ENCODE measurements at regions not wholly inside any gene's neighbourhood (a gene's known extent, or its start where the extent isn't known, plus 50 kb on each side); places are given as distances from the start of the nearest gene placed in this dataset.

DNA sequence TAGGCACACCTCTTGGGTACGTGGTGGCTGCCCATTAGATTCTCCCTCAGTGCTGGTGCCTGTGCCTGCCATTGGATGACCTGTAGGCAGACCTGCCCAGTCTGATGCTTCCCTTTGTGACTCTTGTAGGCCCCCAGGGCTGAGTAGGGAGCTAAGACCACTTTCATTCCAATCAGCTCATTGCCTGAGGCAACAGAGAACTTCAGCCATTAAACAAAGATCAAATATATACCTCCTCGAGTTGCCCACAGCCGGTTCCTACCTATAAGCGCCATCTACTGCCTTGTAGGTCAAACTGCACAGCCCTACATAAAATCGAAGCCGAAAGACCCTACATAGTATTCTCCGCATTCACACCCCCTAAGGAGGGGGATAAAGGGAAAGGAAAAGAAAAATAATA is 184.6 kb downstream of the ETAA1 start (continued):
- TF ChIP-seq, protein P1, sequence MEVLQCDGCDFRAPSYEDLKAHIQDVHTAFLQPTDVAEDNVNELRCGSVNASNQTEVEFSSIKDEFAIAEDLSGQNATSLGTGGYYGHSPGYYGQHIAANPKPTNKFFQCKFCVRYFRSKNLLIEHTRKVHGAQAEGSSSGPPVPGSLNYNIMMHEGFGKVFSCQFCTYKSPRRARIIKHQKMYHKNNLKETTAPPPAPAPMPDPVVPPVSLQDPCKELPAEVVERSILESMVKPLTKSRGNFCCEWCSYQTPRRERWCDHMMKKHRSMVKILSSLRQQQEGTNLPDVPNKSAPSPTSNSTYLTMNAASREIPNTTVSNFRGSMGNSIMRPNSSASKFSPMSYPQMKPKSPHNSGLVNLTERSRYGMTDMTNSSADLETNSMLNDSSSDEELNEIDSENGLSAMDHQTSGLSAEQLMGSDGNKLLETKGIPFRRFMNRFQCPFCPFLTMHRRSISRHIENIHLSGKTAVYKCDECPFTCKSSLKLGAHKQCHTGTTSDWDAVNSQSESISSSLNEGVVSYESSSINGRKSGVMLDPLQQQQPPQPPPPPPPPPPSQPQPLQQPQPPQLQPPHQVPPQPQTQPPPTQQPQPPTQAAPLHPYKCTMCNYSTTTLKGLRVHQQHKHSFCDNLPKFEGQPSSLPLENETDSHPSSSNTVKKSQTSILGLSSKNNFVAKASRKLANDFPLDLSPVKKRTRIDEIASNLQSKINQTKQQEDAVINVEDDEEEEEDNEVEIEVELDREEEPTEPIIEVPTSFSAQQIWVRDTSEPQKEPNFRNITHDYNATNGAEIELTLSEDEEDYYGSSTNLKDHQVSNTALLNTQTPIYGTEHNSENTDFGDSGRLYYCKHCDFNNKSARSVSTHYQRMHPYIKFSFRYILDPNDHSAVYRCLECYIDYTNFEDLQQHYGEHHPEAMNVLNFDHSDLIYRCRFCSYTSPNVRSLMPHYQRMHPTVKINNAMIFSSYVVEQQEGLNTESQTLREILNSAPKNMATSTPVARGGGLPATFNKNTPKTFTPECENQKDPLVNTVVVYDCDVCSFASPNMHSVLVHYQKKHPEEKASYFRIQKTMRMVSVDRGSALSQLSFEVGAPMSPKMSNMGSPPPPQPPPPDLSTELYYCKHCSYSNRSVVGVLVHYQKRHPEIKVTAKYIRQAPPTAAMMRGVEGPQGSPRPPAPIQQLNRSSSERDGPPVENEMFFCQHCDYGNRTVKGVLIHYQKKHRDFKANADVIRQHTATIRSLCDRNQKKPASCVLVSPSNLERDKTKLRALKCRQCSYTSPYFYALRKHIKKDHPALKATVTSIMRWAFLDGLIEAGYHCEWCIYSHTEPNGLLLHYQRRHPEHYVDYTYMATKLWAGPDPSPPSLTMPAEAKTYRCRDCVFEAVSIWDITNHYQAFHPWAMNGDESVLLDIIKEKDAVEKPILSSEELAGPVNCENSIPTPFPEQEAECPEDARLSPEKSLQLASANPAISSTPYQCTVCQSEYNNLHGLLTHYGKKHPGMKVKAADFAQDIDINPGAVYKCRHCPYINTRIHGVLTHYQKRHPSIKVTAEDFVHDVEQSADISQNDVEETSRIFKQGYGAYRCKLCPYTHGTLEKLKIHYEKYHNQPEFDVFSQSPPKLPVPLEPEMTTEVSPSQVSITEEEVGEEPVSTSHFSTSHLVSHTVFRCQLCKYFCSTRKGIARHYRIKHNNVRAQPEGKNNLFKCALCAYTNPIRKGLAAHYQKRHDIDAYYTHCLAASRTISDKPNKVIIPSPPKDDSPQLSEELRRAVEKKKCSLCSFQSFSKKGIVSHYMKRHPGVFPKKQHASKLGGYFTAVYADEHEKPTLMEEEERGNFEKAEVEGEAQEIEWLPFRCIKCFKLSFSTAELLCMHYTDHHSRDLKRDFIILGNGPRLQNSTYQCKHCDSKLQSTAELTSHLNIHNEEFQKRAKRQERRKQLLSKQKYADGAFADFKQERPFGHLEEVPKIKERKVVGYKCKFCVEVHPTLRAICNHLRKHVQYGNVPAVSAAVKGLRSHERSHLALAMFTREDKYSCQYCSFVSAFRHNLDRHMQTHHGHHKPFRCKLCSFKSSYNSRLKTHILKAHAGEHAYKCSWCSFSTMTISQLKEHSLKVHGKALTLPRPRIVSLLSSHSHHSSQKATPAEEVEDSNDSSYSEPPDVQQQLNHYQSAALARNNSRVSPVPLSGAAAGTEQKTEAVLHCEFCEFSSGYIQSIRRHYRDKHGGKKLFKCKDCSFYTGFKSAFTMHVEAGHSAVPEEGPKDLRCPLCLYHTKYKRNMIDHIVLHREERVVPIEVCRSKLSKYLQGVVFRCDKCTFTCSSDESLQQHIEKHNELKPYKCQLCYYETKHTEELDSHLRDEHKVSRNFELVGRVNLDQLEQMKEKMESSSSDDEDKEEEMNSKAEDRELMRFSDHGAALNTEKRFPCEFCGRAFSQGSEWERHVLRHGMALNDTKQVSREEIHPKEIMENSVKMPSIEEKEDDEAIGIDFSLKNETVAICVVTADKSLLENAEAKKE (CRISPR knock-in tag; IDR thresholded peaks at IDR 0.05), result 0 out of 2 replicates have a peak, but pooled peaks have one; percentile 37
- TF ChIP-seq, protein P2, sequence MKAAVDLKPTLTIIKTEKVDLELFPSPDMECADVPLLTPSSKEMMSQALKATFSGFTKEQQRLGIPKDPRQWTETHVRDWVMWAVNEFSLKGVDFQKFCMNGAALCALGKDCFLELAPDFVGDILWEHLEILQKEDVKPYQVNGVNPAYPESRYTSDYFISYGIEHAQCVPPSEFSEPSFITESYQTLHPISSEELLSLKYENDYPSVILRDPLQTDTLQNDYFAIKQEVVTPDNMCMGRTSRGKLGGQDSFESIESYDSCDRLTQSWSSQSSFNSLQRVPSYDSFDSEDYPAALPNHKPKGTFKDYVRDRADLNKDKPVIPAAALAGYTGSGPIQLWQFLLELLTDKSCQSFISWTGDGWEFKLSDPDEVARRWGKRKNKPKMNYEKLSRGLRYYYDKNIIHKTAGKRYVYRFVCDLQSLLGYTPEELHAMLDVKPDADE (IDR thresholded peaks at IDR 0.05), result no peak
- TF ChIP-seq CREB1 (CRISPR knock-in tag; IDR thresholded peaks at IDR 0.05; ENCODE audit: low read depth), result no peak
- no peak for TF ChIP-seq JUNB (IDR thresholded peaks at IDR 0.05; ENCODE audit: unreplicated experiment)

DNA sequence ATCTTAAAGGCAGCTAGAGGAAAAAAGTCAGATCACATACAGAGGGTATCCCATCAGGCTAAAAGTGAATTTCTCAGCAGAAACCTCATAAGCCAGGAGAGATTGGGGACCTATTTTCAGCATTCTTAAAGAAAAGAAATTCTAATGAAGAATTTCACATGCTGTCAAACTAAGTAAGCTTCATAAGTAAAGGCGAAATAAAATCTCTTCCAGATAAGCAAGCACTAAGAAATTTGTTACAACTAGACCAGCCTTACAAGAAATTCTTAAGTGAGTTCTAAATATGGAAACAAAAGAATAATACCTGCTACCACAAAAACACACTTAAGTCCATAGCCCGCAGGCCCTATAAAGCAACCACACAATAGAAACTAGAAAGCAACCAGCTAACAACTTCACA is 186.1 kb downstream of the ETAA1 start:
- no peaks in the 10 kb centered on the region for H3K27me3 ChIP-seq (ENCODE audit: insufficient read depth)
- no peak for TF ChIP-seq JUNB (IDR thresholded peaks at IDR 0.05; ENCODE audit: unreplicated experiment)
- Mint-ChIP-seq H3K9me3 (peaks cover 36% of the 10 kb centered on the region), H3K36me3 (ENCODE audit: low read depth) (peaks cover 24% of the 10 kb centered on the region; the same call in 2 of the 3 replicates), H3K27me3 (ENCODE audit: insufficient read depth, low read depth, poor library complexity) (peaks cover 2% of the 10 kb centered on the region), H3K4me3 (no peak overlapping the region), H3K4me1 (no peaks in the 10 kb centered on the region), H3K27ac (no peak overlapping the region)
- H3K36me3 ChIP-seq (ENCODE audit: insufficient read depth), result no peaks in the 10 kb centered on the region
- no peak overlapping the region for H3K4me3 ChIP-seq
- H3K79me2 ChIP-seq (replicated peaks; ENCODE audit: insufficient read depth), result no peaks in the 10 kb centered on the region
- no peak overlapping the region for H3K27ac ChIP-seq (ENCODE audit: low read depth)
- no peaks in the 10 kb centered on the region for H3K9me2 ChIP-seq (ENCODE audit: insufficient read depth)
- no peaks in the 10 kb centered on the region for H3K4me1 ChIP-seq (ENCODE audit: insufficient read depth)
- no peaks in the 10 kb centered on the region for H4K20me1 ChIP-seq (replicated peaks; ENCODE audit: insufficient read depth)
- DNase-seq (ENCODE audit: low spot score), result no peak
- no peak for ATAC-seq
- no peak overlapping the region for H2AFZ ChIP-seq
- no peaks in the 10 kb centered on the region for H3F3A ChIP-seq (replicated peaks; ENCODE audit: low read depth)
- H3K4me2 ChIP-seq, result no peak overlapping the region
